ENCODE measurements at regions not wholly inside any gene's neighbourhood (a gene's known extent, or its start where the extent isn't known, plus 50 kb on each side); places are given as distances from the start of the nearest gene placed in this dataset.

GRCh38 chr5:81907012-81907635, 64.7 kb upstream of the ATG10 start:
- no peak for TF ChIP-seq EGR1 (IDR thresholded peaks at IDR 0.05; ENCODE audit: borderline replicate concordance in 1 of 2, low read depth in 2 of 2, low read length in 2 of 2)
- no peak for TF ChIP-seq ATF7 (IDR thresholded peaks at IDR 0.05; ENCODE audit: low read depth)
- no peak for TF ChIP-seq SIX5 (IDR thresholded peaks at IDR 0.05; ENCODE audit: low read depth, low read length, severe bottlenecking)
- no peak for TF ChIP-seq POLR2A (IDR thresholded peaks at IDR 0.05; ENCODE audit: low read depth, low read length)
- TF ChIP-seq EZH2 (IDR thresholded peaks at IDR 0.05; ENCODE audit: borderline replicate concordance, control insufficient read depth, low read depth, low read length) = no peak

Data from GM12878 (cell line).